Tibial nerve (tissue), 4 donors: ENCODE measurements at regions not wholly inside any gene's neighbourhood (a gene's known extent, or its start where the extent isn't known, plus 50 kb on each side); places are given as distances from the start of the nearest gene placed in this dataset.

Experiments
- DNase-seq, 2 donors: peaks; one replicate each; pipeline ENCODE4 v3.0.0-alpha.2; 2019; ENCODE audit warnings: low spot score in 2 of 2
- H3K27ac ChIP-seq, 4 donors: fragments of 200-600 bp; sonication (generic) in 3 of 4; one replicate each; pipeline ENCODE4 v1.5.1; 2017 to 2019; ENCODE audit warnings: mild to moderate bottlenecking in 1 of 4
- H3K27me3 ChIP-seq, 2 donors: fragments of 200-600 bp; sonication (generic) in 1 of 2; one replicate each; pipeline versions ENCODE4 v1.5.1 to v1.6.0; 2017 to 2019
- H3K36me3 ChIP-seq, 3 donors: fragments of 200-600 bp; sonication (generic); one replicate each; pipeline ENCODE4 v1.5.1; 2018 to 2019
- H3K4me1 ChIP-seq, 4 donors: fragments of 200-600 bp; sonication (generic) in 3 of 4; one replicate each; pipeline ENCODE4 v1.5.1; 2017 to 2019
- H3K4me3 ChIP-seq, 4 donors: fragments of 200-600 bp; sonication (generic) in 3 of 4; one replicate each; pipeline ENCODE4 v1.5.1; 2017 to 2019; ENCODE audit warnings: mild to moderate bottlenecking in 1 of 4, moderate library complexity in 1 of 4
- H3K9me3 ChIP-seq, 4 donors: fragments of 200-600 bp; sonication (generic) in 3 of 4; one replicate each; pipeline ENCODE4 v1.5.1; 2017 to 2019
- CTCF ChIP-seq, 5 experiments: fragments of 200-600 bp in 3 of 5; fragments of 450-650 bp in 2 of 5; sonication (generic) in 3 of 5; IDR thresholded peaks; one replicate each; pipeline ENCODE4 v1.5.1; 2016 to 2019; ENCODE audit warnings: antibody characterized with exemption in 5 of 5, mild to moderate bottlenecking in 3 of 5, moderate library complexity in 2 of 5
- EP300 ChIP-seq, 2 donors: sonication (generic); formaldehyde crosslinking; IDR thresholded peaks; one replicate each; pipeline ENCODE4 v1.6.1; 2017; ENCODE audit warnings: antibody characterized with exemption in 2 of 2, mild to moderate bottlenecking in 1 of 2
- POLR2A ChIP-seq, 2 donors: fragments of 450-650 bp; IDR thresholded peaks; one replicate each; pipeline ENCODE4 v1.6.1; 2017; ENCODE audit warnings: antibody characterized with exemption in 2 of 2, mild to moderate bottlenecking in 2 of 2, moderate library complexity in 2 of 2
- WGBS, 2 donors: methylation state at CpG; one replicate each; pipeline ENCODE4 v1.1.5; 2018; 5-methylcytosine and 5-hydroxymethylcytosine counted together

GRCh38 chr2:142673836-142674235, 203.6 kb upstream of the KYNU start:
- Histone ChIP-seq H3K4me1 (no peaks in the 10 kb centered on the region), H3K4me3 (no peak overlapping the region), H3K27ac (no peak overlapping the region), H3K9me3 (no peaks in the 10 kb centered on the region), H3K27me3 (no peaks in the 10 kb centered on the region), H3K36me3 (no peaks in the 10 kb centered on the region)
- TF ChIP-seq EP300 (IDR thresholded peaks at IDR 0.05) (no peak), POLR2A (IDR thresholded peaks at IDR 0.05) (no peak), CTCF (IDR thresholded peaks at IDR 0.05) (no peak)
- 74 to 80% methylated on average over 4 of the region's 4 CpGs for WGBS, 2 donors
- DNase-seq = no peak

GRCh38 chr2:142672698-142673097, 204.8 kb upstream of the KYNU start:
- no peaks in the 10 kb centered on the region for H3K27me3 ChIP-seq
- H3K27ac ChIP-seq = no peak overlapping the region
- no peak for TF ChIP-seq EP300 (IDR thresholded peaks at IDR 0.05)
- no peaks in the 10 kb centered on the region for H3K36me3 ChIP-seq
- H3K9me3 ChIP-seq = no peaks in the 10 kb centered on the region
- no peaks in the 10 kb centered on the region for H3K4me1 ChIP-seq
- no peak for DNase-seq
- WGBS, 2 donors = 86 to 88% methylated on average over 6 of the region's 6 CpGs
- H3K4me3 ChIP-seq = no peak overlapping the region

- Histone ChIP-seq H3K36me3 (no peaks in the 10 kb centered on the region), H3K27ac (no peak overlapping the region), H3K4me3 (no peak overlapping the region), H3K4me1 (no peaks in the 10 kb centered on the region), H3K9me3 (no peaks in the 10 kb centered on the region), H3K27me3 (no peaks in the 10 kb centered on the region)
- 40 to 53% methylated on average over 1 of the region's 1 CpG for WGBS, 2 donors
- no peak for TF ChIP-seq EP300 (IDR thresholded peaks at IDR 0.05)
- TF ChIP-seq POLR2A (IDR thresholded peaks at IDR 0.05) = no peak
- no peak for TF ChIP-seq CTCF (IDR thresholded peaks at IDR 0.05)
- DNase-seq = no peak
Observed at GRCh38 chr2:142670362-142670761, 207.1 kb upstream of the KYNU start.

GRCh38 chr2:142668420-142668819, 209.0 kb upstream of the KYNU start:
- H3K27ac ChIP-seq = no peak overlapping the region
- H3K36me3 ChIP-seq = no peaks in the 10 kb centered on the region
- no peak overlapping the region for H3K4me3 ChIP-seq
- WGBS, 2 donors = 85 to 86% methylated on average over 3 of the region's 3 CpGs
- no peak for DNase-seq
- H3K27me3 ChIP-seq = no peaks in the 10 kb centered on the region
- TF ChIP-seq EP300 (IDR thresholded peaks at IDR 0.05) (no peak), CTCF (IDR thresholded peaks at IDR 0.05) (no peak), POLR2A (IDR thresholded peaks at IDR 0.05) (no peak)
- no peaks in the 10 kb centered on the region for H3K9me3 ChIP-seq
- no peaks in the 10 kb centered on the region for H3K4me1 ChIP-seq

GRCh38 chr2:142665241-142665640, 212.2 kb upstream of the KYNU start:
- 92% methylated on average over 3 of the region's 3 CpGs for WGBS, 2 donors
- TF ChIP-seq EP300 (IDR thresholded peaks at IDR 0.05) (no peak), POLR2A (IDR thresholded peaks at IDR 0.05) (no peak), CTCF (IDR thresholded peaks at IDR 0.05) (no peak)
- H3K9me3 ChIP-seq = no peaks in the 10 kb centered on the region

GRCh38 chr2:142650601-142651000, 226.9 kb upstream of the KYNU start:
- Histone ChIP-seq H3K4me1 (no peaks in the 10 kb centered on the region), H3K9me3 (peaks cover 0 to 10% (median 2%) of the 10 kb centered on the region in 4 donors), H3K4me3 (no peak overlapping the region), H3K27me3 (no peaks in the 10 kb centered on the region), H3K36me3 (no peaks in the 10 kb centered on the region), H3K27ac (no peak overlapping the region)
- WGBS, 2 donors = 78 to 83% methylated on average over 2 of the region's 2 CpGs
- TF ChIP-seq EP300 (IDR thresholded peaks at IDR 0.05) (no peak), CTCF (IDR thresholded peaks at IDR 0.05) (no peak), POLR2A (IDR thresholded peaks at IDR 0.05) (no peak)
- no peak for DNase-seq

More at GRCh38 chr2:142665241-142665640, 212.2 kb upstream of the KYNU start:
- H3K4me1 ChIP-seq = no peaks in the 10 kb centered on the region
- H3K4me3 ChIP-seq = no peak overlapping the region
- H3K27ac ChIP-seq = no peak overlapping the region
- H3K27me3 ChIP-seq = no peaks in the 10 kb centered on the region
- no peak for DNase-seq
- H3K36me3 ChIP-seq = no peaks in the 10 kb centered on the region
